ENCODE measurements at regions not wholly inside any gene's neighbourhood (a gene's known extent, or its start where the extent isn't known, plus 50 kb on each side); places are given as distances from the start of the nearest gene placed in this dataset.

- TF ChIP-seq REST (IDR thresholded peaks at IDR 0.05; ENCODE audit: low read depth) (no peak), TAF1 (IDR thresholded peaks at IDR 0.05; ENCODE audit: low read depth) (no peak), FOXM1 (IDR thresholded peaks at IDR 0.05; ENCODE audit: borderline replicate concordance, low read depth) (no peak), MAX (IDR thresholded peaks at IDR 0.05) (no peak), EP300 (IDR thresholded peaks at IDR 0.05; ENCODE audit: borderline replicate concordance) (no peak), TEAD4 (IDR thresholded peaks at IDR 0.05) (no peak), EGR1 (IDR thresholded peaks at IDR 0.05) (no peak), CEBPB (IDR thresholded peaks at IDR 0.05) (no peak), ZBTB7A (IDR thresholded peaks at IDR 0.05; ENCODE audit: low read depth) (no peak), NFIC (IDR thresholded peaks at IDR 0.05) (no peak), RAD21 (IDR thresholded peaks at IDR 0.05; ENCODE audit: low read depth) (no peak), TCF12 (IDR thresholded peaks at IDR 0.05; ENCODE audit: low read depth) (no peak), CREB1 (IDR thresholded peaks at IDR 0.05; ENCODE audit: low read depth) (no peak), USF1 (IDR thresholded peaks at IDR 0.05) (no peak), YY1 (IDR thresholded peaks at IDR 0.05; ENCODE audit: low read depth) (no peak)
These were observed 448.5 kb downstream of the NXPH1 start for GRCh38 chr7:8881916-8882315.

- TF ChIP-seq NFIC (IDR thresholded peaks at IDR 0.05) (no peak), FOXM1 (IDR thresholded peaks at IDR 0.05; ENCODE audit: borderline replicate concordance, low read depth) (no peak), TEAD4 (IDR thresholded peaks at IDR 0.05) (no peak), MAX (IDR thresholded peaks at IDR 0.05) (no peak), CREB1 (IDR thresholded peaks at IDR 0.05; ENCODE audit: low read depth) (no peak), EGR1 (IDR thresholded peaks at IDR 0.05) (no peak)
These were observed 452.1 kb downstream of the NXPH1 start for GRCh38 chr7:8885480-8886000.

- TF ChIP-seq REST (IDR thresholded peaks at IDR 0.05; ENCODE audit: low read depth) (no peak), TAF1 (IDR thresholded peaks at IDR 0.05; ENCODE audit: low read depth) (no peak), MAX (IDR thresholded peaks at IDR 0.05) (no peak), YY1 (IDR thresholded peaks at IDR 0.05; ENCODE audit: low read depth) (no peak)
These were observed 460.4 kb downstream of the NXPH1 start for GRCh38 chr7:8893775-8894174.

GRCh38 chr7:8906396-8907075 is 473.1 kb downstream of the NXPH1 start:
- no peak for TF ChIP-seq CEBPB (IDR thresholded peaks at IDR 0.05)

GRCh38 chr7:8908889-8909288 is 475.5 kb downstream of the NXPH1 start:
- TF ChIP-seq EP300 (IDR thresholded peaks at IDR 0.05; ENCODE audit: borderline replicate concordance): no peak
- TF ChIP-seq CEBPB (IDR thresholded peaks at IDR 0.05): no peak

- TF ChIP-seq MAX (IDR thresholded peaks at IDR 0.05): no peak
- TF ChIP-seq FOXM1 (IDR thresholded peaks at IDR 0.05; ENCODE audit: borderline replicate concordance, low read depth): no peak
- TF ChIP-seq YY1 (IDR thresholded peaks at IDR 0.05; ENCODE audit: low read depth): no peak
- no peak for TF ChIP-seq EGR1 (IDR thresholded peaks at IDR 0.05)
- no peak for TF ChIP-seq REST (IDR thresholded peaks at IDR 0.05; ENCODE audit: low read depth)
- TF ChIP-seq TCF12 (IDR thresholded peaks at IDR 0.05; ENCODE audit: low read depth): no peak
- TF ChIP-seq CREB1 (IDR thresholded peaks at IDR 0.05; ENCODE audit: low read depth): no peak
- no peak for TF ChIP-seq CEBPB (IDR thresholded peaks at IDR 0.05)
- no peak for TF ChIP-seq EP300 (IDR thresholded peaks at IDR 0.05; ENCODE audit: borderline replicate concordance)
- no peak for TF ChIP-seq RAD21 (IDR thresholded peaks at IDR 0.05; ENCODE audit: low read depth)
- no peak for TF ChIP-seq USF1 (IDR thresholded peaks at IDR 0.05)
- TF ChIP-seq ZBTB7A (IDR thresholded peaks at IDR 0.05; ENCODE audit: low read depth): no peak
- no peak for TF ChIP-seq TAF1 (IDR thresholded peaks at IDR 0.05; ENCODE audit: low read depth)
- TF ChIP-seq TEAD4 (IDR thresholded peaks at IDR 0.05): no peak
- TF ChIP-seq NFIC (IDR thresholded peaks at IDR 0.05): no peak
These were observed 480.3 kb downstream of the NXPH1 start for GRCh38 chr7:8913682-8914081.

All from Ishikawa (cell line).